ENCODE measurements at regions not wholly inside any gene's neighbourhood (a gene's known extent, or its start where the extent isn't known, plus 50 kb on each side); places are given as distances from the start of the nearest gene placed in this dataset.

- no peak overlapping the region for H3K27ac ChIP-seq (ENCODE audit: low read depth, low read length, poor library complexity, severe bottlenecking)
- intact Hi-C loops (cut with micrococcal nuclease; ENCODE audit: unreplicated experiment) = no loop called here
- CTCF ChIA-PET (ENCODE audit: unreplicated experiment) = no interaction called here
- no TSS peak for BruUV-seq (replicated peaks)
- POLR2A ChIA-PET = interaction anchor here (0.8 kb wide), 1 partner anchor 11 kb away, joined by 3 read pairs; no protein-coding TSS in a partner anchor
- no peaks in the 10 kb centered on the region for H4K20me1 ChIP-seq (ENCODE audit: insufficient read depth, low read length)
- no peak overlapping the region for H3K4me3 ChIP-seq (ENCODE audit: low read depth, low read length, poor library complexity, severe bottlenecking)
- no peaks in the 10 kb centered on the region for H3K79me2 ChIP-seq (ENCODE audit: insufficient read depth, low read depth, low read length)
- no peaks in the 10 kb centered on the region for H3K36me3 ChIP-seq (ENCODE audit: insufficient read depth, low read length)
- no peak overlapping the region for H3K4me2 ChIP-seq (ENCODE audit: low read length)
- H3K4me1 ChIP-seq (ENCODE audit: insufficient read depth, low read length, poor library complexity, severe bottlenecking) = no peaks in the 10 kb centered on the region
- no peaks in the 10 kb centered on the region for H3K9me3 ChIP-seq (ENCODE audit: low read length)
- no peaks in the 10 kb centered on the region for H3K9me2 ChIP-seq (ENCODE audit: insufficient read depth, low read length)
- no peak for TF ChIP-seq EZH2phosphoT487 (IDR thresholded peaks at IDR 0.05; ENCODE audit: borderline replicate concordance, low read depth, low read length)
- TF ChIP-seq CTCF (conservative IDR thresholded peaks at IDR 0.05; ENCODE audit: low read length) = no peak
- no peak for DNase-seq (ENCODE audit: low spot score)
- H2AFZ ChIP-seq (ENCODE audit: low read length) = no peak overlapping the region
These were observed 85.4 kb upstream of the RPS23 start for GRCh38 chr5:82363524-82363923.

- Histone ChIP-seq H3K9me2 (ENCODE audit: insufficient read depth, low read length) (no peaks in the 10 kb centered on the region), H3K27ac (ENCODE audit: low read depth, low read length, poor library complexity, severe bottlenecking) (no peak overlapping the region), H3K36me3 (ENCODE audit: insufficient read depth, low read length) (no peaks in the 10 kb centered on the region), H3K4me2 (ENCODE audit: low read length) (no peak overlapping the region), H3K9me3 (ENCODE audit: low read length) (no peaks in the 10 kb centered on the region), H3K4me3 (ENCODE audit: low read depth, low read length, poor library complexity, severe bottlenecking) (no peak overlapping the region), H2AFZ (ENCODE audit: low read length) (no peak overlapping the region), H4K20me1 (ENCODE audit: insufficient read depth, low read length) (no peaks in the 10 kb centered on the region), H3K4me1 (ENCODE audit: insufficient read depth, low read length, poor library complexity, severe bottlenecking) (no peaks in the 10 kb centered on the region), H3K79me2 (ENCODE audit: insufficient read depth, low read depth, low read length) (no peaks in the 10 kb centered on the region)
- ChIA-PET POLR2A (no interaction called here), CTCF (ENCODE audit: unreplicated experiment) (no interaction called here)
- no peak for DNase-seq (ENCODE audit: low spot score)
- BruUV-seq (replicated peaks) = no TSS peak
- no peak for TF ChIP-seq CTCF (conservative IDR thresholded peaks at IDR 0.05; ENCODE audit: low read length)
- no peak for TF ChIP-seq EZH2phosphoT487 (IDR thresholded peaks at IDR 0.05; ENCODE audit: borderline replicate concordance, low read depth, low read length)
- intact Hi-C loops (cut with micrococcal nuclease; ENCODE audit: unreplicated experiment) = no loop called here
These were observed 84.5 kb upstream of the RPS23 start for GRCh38 chr5:82362636-82363035.

GRCh38 chr5:82360022-82360421, 81.9 kb upstream of the RPS23 start:
- Histone ChIP-seq H3K79me2 (ENCODE audit: insufficient read depth, low read depth, low read length) (no peaks in the 10 kb centered on the region), H4K20me1 (ENCODE audit: insufficient read depth, low read length) (no peaks in the 10 kb centered on the region), H3K9me3 (ENCODE audit: low read length) (no peaks in the 10 kb centered on the region), H3K4me1 (ENCODE audit: insufficient read depth, low read length, poor library complexity, severe bottlenecking) (no peaks in the 10 kb centered on the region), H3K4me2 (ENCODE audit: low read length) (no peak overlapping the region), H3K4me3 (ENCODE audit: low read depth, low read length, poor library complexity, severe bottlenecking) (no peak overlapping the region), H3K36me3 (ENCODE audit: insufficient read depth, low read length) (no peaks in the 10 kb centered on the region), H3K27ac (ENCODE audit: low read depth, low read length, poor library complexity, severe bottlenecking) (no peak overlapping the region), H2AFZ (ENCODE audit: low read length) (no peak overlapping the region), H3K9me2 (ENCODE audit: insufficient read depth, low read length) (no peaks in the 10 kb centered on the region)
- ChIA-PET CTCF (ENCODE audit: unreplicated experiment) (no interaction called here), POLR2A (no interaction called here)
- no TSS peak for BruUV-seq (replicated peaks)
- TF ChIP-seq CTCF (conservative IDR thresholded peaks at IDR 0.05; ENCODE audit: low read length) (no peak), EZH2phosphoT487 (IDR thresholded peaks at IDR 0.05; ENCODE audit: borderline replicate concordance, low read depth, low read length) (no peak)
- intact Hi-C loops (cut with micrococcal nuclease; ENCODE audit: unreplicated experiment) = no loop called here
- DNase-seq (ENCODE audit: low spot score) = no peak
